Adrenal gland (tissue), 9 donors: ENCODE measurements at regions not wholly inside any gene's neighbourhood (a gene's known extent, or its start where the extent isn't known, plus 50 kb on each side); places are given as distances from the start of the nearest gene placed in this dataset.

Experiments
- DNase-seq, 7 donors: peaks; one replicate each; pipeline ENCODE4 v3.0.0-alpha.2; 2019 to 2020
- H3K27ac ChIP-seq, 5 donors: fragments of 200-600 bp; sonication (generic) in 4 of 5; 1 replicate in 3 of 5; 2 replicates in 2 of 5; pipeline versions ENCODE4 v1.5.1 to v1.8.0; 2016 to 2020; ENCODE audit warnings: mild to moderate bottlenecking in 1 of 5
- H3K27me3 ChIP-seq: fragments of 200-600 bp; 2 replicates; pipeline ENCODE4 v1.8.0; 2021
- H3K36me3 ChIP-seq, 2 donors: fragments of 200-600 bp; replicated peaks in 1 of 2; 1 replicate in 1 of 2; 2 replicates in 1 of 2; pipeline versions ENCODE4 v1.5.1 to v1.8.0; 2018 to 2022
- H3K4me1 ChIP-seq, 2 donors: fragments of 200-600 bp; replicated peaks in 1 of 2; 1 replicate in 1 of 2; 2 replicates in 1 of 2; pipeline versions ENCODE4 v1.5.1 to v1.8.0; 2018 to 2021
- H3K4me3 ChIP-seq, 4 donors: fragments of 200-600 bp; sonication (generic) in 3 of 4; one replicate each; pipeline ENCODE4 v1.5.1; 2016 to 2018
- H3K9me3 ChIP-seq, 3 donors: fragments of 200-600 bp; sonication (generic) in 1 of 3; replicated peaks in 1 of 3; 1 replicate in 2 of 3; 2 replicates in 1 of 3; pipeline versions ENCODE4 v1.5.1 to v1.8.0; 2016 to 2021
- CTCF ChIP-seq, 6 experiments: fragments of 450-650 bp in 4 of 6; fragments of 200-600 bp in 2 of 6; sonication (generic) in 1 of 6; IDR thresholded peaks; 1 replicate in 5 of 6; 2 replicates in 1 of 6; pipeline versions ENCODE4 v1.5.1 to v1.8.0; 2016 to 2021; ENCODE audit warnings: antibody characterized with exemption in 6 of 6, mild to moderate bottlenecking in 2 of 6, moderate library complexity in 1 of 6
- POLR2A ChIP-seq, 2 donors: fragments of 450-650 bp; IDR thresholded peaks; one replicate each; pipeline ENCODE4 v1.6.1; 2017; ENCODE audit warnings: antibody characterized with exemption in 2 of 2, mild to moderate bottlenecking in 2 of 2, moderate library complexity in 1 of 2
- WGBS, 4 donors: extraction: QIAGEN DNeasy Blood & Tissue Kit in 2 of 4; methylation state at CpG; one replicate each; pipeline versions ENCODE4 v1.1.5 to v1.1.7; 2013 to 2017; 5-methylcytosine and 5-hydroxymethylcytosine counted together
- intact Hi-C, 2 donors: fragments of 100-400 bp; cut with DNase I; formaldehyde crosslinking; loops; one replicate each; pipeline versions ENCODE4 v1.14.1 to v1.15.0; 2022 to 2023
- donor health status: healthy with polysubstance abuse.
- donor health status: Bipolar disorder and iron deficiency.
- donor health status: DM: yes; HTN: yes; CAD: no.
- donor health status: DM: no; HTN: no; CAD: no.
- donor health status: DM: no; HTN: no; CAD: no.

- TF ChIP-seq CTCF (IDR thresholded peaks at IDR 0.05) (no peak), POLR2A (IDR thresholded peaks at IDR 0.05) (no peak)
- H3K36me3 ChIP-seq = no peaks in the 10 kb centered on the region
- no peaks in the 10 kb centered on the region for H3K4me1 ChIP-seq
- DNase-seq = no peak
- no peak overlapping the region for H3K27ac ChIP-seq
- no peaks in the 10 kb centered on the region for H3K9me3 ChIP-seq
- no peak overlapping the region for H3K4me3 ChIP-seq
- H3K27me3 ChIP-seq = no peaks in the 10 kb centered on the region
- WGBS, 4 donors = 65 to 77% (median 74%) methylated on average over 2 of the region's 2 CpGs
- intact Hi-C loops = no loop called here
These were observed 1753.7 kb upstream of the AGA start for GRCh38 chr4:179195887-179196286.

- Histone ChIP-seq H3K27ac (no peak overlapping the region), H3K36me3 (no peaks in the 10 kb centered on the region), H3K9me3 (no peaks in the 10 kb centered on the region), H3K4me1 (no peaks in the 10 kb centered on the region), H3K4me3 (no peak overlapping the region), H3K27me3 (no peaks in the 10 kb centered on the region)
- DNase-seq = no peak
- intact Hi-C loops = no loop called here
- no peak for TF ChIP-seq POLR2A (IDR thresholded peaks at IDR 0.05)
- TF ChIP-seq CTCF (IDR thresholded peaks at IDR 0.05) = no peak
- WGBS, 4 donors = 39 to 57% (median 53%) methylated on average over 4 of the region's 4 CpGs
These were observed 1754.3 kb upstream of the AGA start for GRCh38 chr4:179196511-179196910.

- TF ChIP-seq POLR2A (IDR thresholded peaks at IDR 0.05) (no peak), CTCF (IDR thresholded peaks at IDR 0.05) (no peak)
- no peak overlapping the region for H3K4me3 ChIP-seq
- DNase-seq = no peak
- H3K9me3 ChIP-seq = no peaks in the 10 kb centered on the region
- no peaks in the 10 kb centered on the region for H3K36me3 ChIP-seq
- no peak overlapping the region for H3K27ac ChIP-seq
- H3K4me1 ChIP-seq = no peaks in the 10 kb centered on the region
- intact Hi-C loops = no loop called here
- 75 to 81% (median 79%) methylated on average over 7 of the region's 7 CpGs for WGBS, 4 donors
- no peaks in the 10 kb centered on the region for H3K27me3 ChIP-seq
These were observed 1758.4 kb upstream of the AGA start for GRCh38 chr4:179200681-179201080.

- Histone ChIP-seq H3K36me3 (no peaks in the 10 kb centered on the region), H3K4me1 (no peaks in the 10 kb centered on the region), H3K27me3 (no peaks in the 10 kb centered on the region), H3K9me3 (no peaks in the 10 kb centered on the region), H3K27ac (no peak overlapping the region), H3K4me3 (no peak overlapping the region)
- intact Hi-C loops = no loop called here
- no peak for TF ChIP-seq POLR2A (IDR thresholded peaks at IDR 0.05)
- no peak for TF ChIP-seq CTCF (IDR thresholded peaks at IDR 0.05)
- 69 to 87% (median 77%) methylated on average over 5 of the region's 5 CpGs for WGBS, 4 donors
- DNase-seq = no peak
These were observed 1783.4 kb upstream of the AGA start for GRCh38 chr4:179225594-179225993.
